ENCODE measurements at regions not wholly inside any gene's neighbourhood (a gene's known extent, or its start where the extent isn't known, plus 50 kb on each side); places are given as distances from the start of the nearest gene placed in this dataset.

- Histone ChIP-seq H3K4me3 (no peak overlapping the region), H3K4me1 (ENCODE audit: control insufficient read depth in 5 of 5, insufficient read depth in 5 of 5, low read length in 5 of 5) (peaks cover 0 to 12% (median 3%) of the 10 kb centered on the region in 5 donors), H3K9ac (ENCODE audit: insufficient read depth in 1 of 2, low read length in 2 of 2) (no peak overlapping the region), H3K27me3 (ENCODE audit: control insufficient read depth in 3 of 3, insufficient read depth in 3 of 3, low read length in 2 of 3) (peaks cover 0 to 4% (median 0%) of the 10 kb centered on the region in 3 donors), H3K36me3 (ENCODE audit: control insufficient read depth in 4 of 4, insufficient read depth in 4 of 4, low read length in 4 of 4) (no peaks in the 10 kb centered on the region), H3K27ac (ENCODE audit: low read depth in 1 of 2, low read length in 1 of 2) (no peak overlapping the region), H3K9me3 (ENCODE audit: control insufficient read depth in 4 of 4, insufficient read depth in 3 of 4, low read length in 3 of 4) (no peaks in the 10 kb centered on the region)
- no peak for ATAC-seq (ENCODE audit: insufficient read depth, low FRiP score)
- TF ChIP-seq CTCF (IDR thresholded peaks at IDR 0.05; ENCODE audit: control extremely low read depth, extremely low read depth), result no peak
- peak in 1 of 3 donors; percentile 11 for DNase-seq
- WGBS, 2 donors, result 48 to 54% methylated on average over 10 of the region's 10 CpGs
Observed at GRCh38 chr17:72204742-72205141, 83.9 kb downstream of the SOX9 start.

- ATAC-seq (ENCODE audit: insufficient read depth, low FRiP score), result no peak
- no peak for TF ChIP-seq CTCF (IDR thresholded peaks at IDR 0.05; ENCODE audit: control extremely low read depth, extremely low read depth)
- Histone ChIP-seq H3K4me1 (ENCODE audit: control insufficient read depth in 5 of 5, insufficient read depth in 5 of 5, low read length in 5 of 5) (peaks cover 0 to 12% (median 3%) of the 10 kb centered on the region in 5 donors), H3K36me3 (ENCODE audit: control insufficient read depth in 4 of 4, insufficient read depth in 4 of 4, low read length in 4 of 4) (no peaks in the 10 kb centered on the region), H3K9me3 (ENCODE audit: control insufficient read depth in 4 of 4, insufficient read depth in 3 of 4, low read length in 3 of 4) (no peaks in the 10 kb centered on the region), H3K27ac (ENCODE audit: low read depth in 1 of 2, low read length in 1 of 2) (no peak overlapping the region), H3K27me3 (ENCODE audit: control insufficient read depth in 3 of 3, insufficient read depth in 3 of 3, low read length in 2 of 3) (peaks cover 0 to 4% (median 0%) of the 10 kb centered on the region in 3 donors), H3K9ac (ENCODE audit: insufficient read depth in 1 of 2, low read length in 2 of 2) (no peak overlapping the region), H3K4me3 (no peak overlapping the region)
- WGBS, 2 donors, result 15 to 17% methylated on average over 14 of the region's 14 CpGs
- peak; percentile 71 to 79 (median 75) for DNase-seq
Observed at GRCh38 chr17:72205357-72205756, 84.5 kb downstream of the SOX9 start.

GRCh38 chr17:72205822-72206221 is 85.0 kb downstream of the SOX9 start:
- Histone ChIP-seq H3K9ac (ENCODE audit: insufficient read depth in 1 of 2, low read length in 2 of 2) (no peak overlapping the region), H3K4me3 (no peak overlapping the region), H3K27me3 (ENCODE audit: control insufficient read depth in 3 of 3, insufficient read depth in 3 of 3, low read length in 2 of 3) (peaks cover 0 to 4% (median 0%) of the 10 kb centered on the region in 3 donors), H3K36me3 (ENCODE audit: control insufficient read depth in 4 of 4, insufficient read depth in 4 of 4, low read length in 4 of 4) (no peaks in the 10 kb centered on the region), H3K4me1 (ENCODE audit: control insufficient read depth in 5 of 5, insufficient read depth in 5 of 5, low read length in 5 of 5) (peaks cover 0 to 12% (median 3%) of the 10 kb centered on the region in 5 donors), H3K9me3 (ENCODE audit: control insufficient read depth in 4 of 4, insufficient read depth in 3 of 4, low read length in 3 of 4) (no peaks in the 10 kb centered on the region), H3K27ac (ENCODE audit: low read depth in 1 of 2, low read length in 1 of 2) (no peak overlapping the region)
- WGBS, 2 donors, result 79 to 82% methylated on average over 3 of the region's 3 CpGs
- DNase-seq (no peak), ATAC-seq (ENCODE audit: insufficient read depth, low FRiP score) (no peak)
- TF ChIP-seq CTCF (IDR thresholded peaks at IDR 0.05; ENCODE audit: control extremely low read depth, extremely low read depth), result no peak

- ATAC-seq (ENCODE audit: insufficient read depth, low FRiP score) (no peak), DNase-seq (no peak)
- H3K36me3 ChIP-seq (ENCODE audit: control insufficient read depth in 4 of 4, insufficient read depth in 4 of 4, low read length in 4 of 4), result no peaks in the 10 kb centered on the region
- H3K4me3 ChIP-seq, result no peak overlapping the region
- H3K9ac ChIP-seq (ENCODE audit: insufficient read depth in 1 of 2, low read length in 2 of 2), result no peak overlapping the region
- H3K27ac ChIP-seq (ENCODE audit: low read depth in 1 of 2, low read length in 1 of 2), result no peak overlapping the region
- H3K9me3 ChIP-seq (ENCODE audit: control insufficient read depth in 4 of 4, insufficient read depth in 3 of 4, low read length in 3 of 4), result no peaks in the 10 kb centered on the region
- WGBS, 2 donors, result 61% methylated on average over 4 of the region's 4 CpGs
- no peak for TF ChIP-seq CTCF (IDR thresholded peaks at IDR 0.05; ENCODE audit: control extremely low read depth, extremely low read depth)
- peaks cover 0 to 4% (median 0%) of the 10 kb centered on the region in 3 donors for H3K27me3 ChIP-seq (ENCODE audit: control insufficient read depth in 3 of 3, insufficient read depth in 3 of 3, low read length in 2 of 3)
- H3K4me1 ChIP-seq (ENCODE audit: control insufficient read depth in 5 of 5, insufficient read depth in 5 of 5, low read length in 5 of 5), result peaks cover 0 to 12% (median 3%) of the 10 kb centered on the region in 5 donors
Observed at GRCh38 chr17:72206376-72206775, 85.6 kb downstream of the SOX9 start.
